ENCODE measurements at regions not wholly inside any gene's neighbourhood (a gene's known extent, or its start where the extent isn't known, plus 50 kb on each side); places are given as distances from the start of the nearest gene placed in this dataset.
A peak's percentile ranks its signal among the peaks of the same experiment; 100 is the strongest.
"Not testable (repeated sequence)": the region's sequence is repeated elsewhere in the genome, so short reads cannot be mapped to it uniquely, and the experiment has no call there.

GRCh38 chr1:170415710-170416372 is 116.1 kb upstream of the GORAB start:
- no peak overlapping the region for H3K4me3 ChIP-seq (ENCODE audit: low read depth, low read length)
- no peak for DNase-seq (ENCODE audit: low read depth)

- H3K4me3 ChIP-seq (ENCODE audit: low read depth, low read length): no peak overlapping the region
- no peak for DNase-seq (ENCODE audit: low read depth)
Measured at GRCh38 chr1:170424346-170424745, 107.6 kb upstream of the GORAB start.

DNA sequence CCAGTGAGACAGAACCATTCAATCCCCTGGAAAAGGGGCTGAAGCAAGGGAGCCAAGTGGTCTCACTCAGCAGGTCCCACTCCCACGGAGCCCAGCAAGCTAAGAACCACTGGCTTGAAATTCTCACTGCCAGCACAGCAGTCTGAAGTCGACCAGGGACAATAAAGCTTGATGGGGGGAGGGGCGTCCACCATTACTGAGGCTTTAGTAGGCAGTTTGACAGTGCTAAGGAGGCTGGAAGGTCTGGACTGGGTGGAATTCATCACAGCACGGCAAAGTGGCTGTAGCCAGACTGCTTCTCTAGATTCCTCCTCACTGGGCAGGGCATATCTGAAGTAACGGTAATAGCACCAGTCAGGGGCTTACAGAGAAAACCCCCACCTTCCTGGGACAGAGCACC is 105.4 kb upstream of the GORAB start:
- no peak for DNase-seq (ENCODE audit: low read depth)
- no peak overlapping the region for H3K4me3 ChIP-seq (ENCODE audit: low read depth, low read length)

DNA sequence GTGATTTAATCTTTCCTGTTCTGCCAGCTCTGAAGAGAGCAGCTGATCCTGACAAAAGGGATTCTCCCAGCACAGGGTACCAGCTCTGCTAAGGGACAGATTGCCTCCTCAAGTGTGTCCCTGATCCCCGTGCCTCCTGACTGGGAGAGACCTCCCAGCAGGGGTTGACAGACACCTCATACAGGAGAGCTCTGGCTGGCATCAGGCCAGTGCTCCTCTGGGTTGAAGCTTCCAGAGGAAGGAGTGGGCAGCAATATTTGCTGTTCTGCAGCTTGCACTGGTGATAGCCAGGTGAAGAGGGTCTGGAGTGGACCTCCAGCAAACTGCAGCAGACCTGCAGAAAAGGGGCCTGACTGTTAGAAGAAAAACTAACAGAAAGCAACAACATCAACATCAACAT is 105.0 kb upstream of the GORAB start:
- not testable (repeated sequence) for DNase-seq (ENCODE audit: low read depth); H3K4me3 ChIP-seq (ENCODE audit: low read depth, low read length)

DNA sequence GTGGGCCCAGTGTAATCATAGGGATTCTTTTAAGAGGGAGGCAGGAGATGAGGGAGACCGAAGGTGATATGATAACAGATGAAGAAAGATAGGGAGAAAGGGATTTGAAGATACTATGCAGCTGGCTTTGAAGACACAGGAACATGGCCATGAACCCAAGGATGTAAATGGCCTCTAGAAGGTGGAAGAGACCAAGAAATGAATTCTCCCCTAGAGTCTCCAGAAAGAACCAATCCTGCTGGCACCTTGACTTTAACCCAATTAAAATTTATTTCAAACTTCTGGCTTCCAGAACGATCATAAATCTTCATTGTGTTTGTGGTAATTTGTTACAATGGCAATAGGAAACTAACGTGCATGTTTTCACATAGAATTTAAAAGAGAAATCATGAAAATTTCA is 95.0 kb upstream of the GORAB start:
- no peak for DNase-seq (ENCODE audit: low read depth)
- no peak overlapping the region for H3K4me3 ChIP-seq (ENCODE audit: low read depth, low read length)

DNA sequence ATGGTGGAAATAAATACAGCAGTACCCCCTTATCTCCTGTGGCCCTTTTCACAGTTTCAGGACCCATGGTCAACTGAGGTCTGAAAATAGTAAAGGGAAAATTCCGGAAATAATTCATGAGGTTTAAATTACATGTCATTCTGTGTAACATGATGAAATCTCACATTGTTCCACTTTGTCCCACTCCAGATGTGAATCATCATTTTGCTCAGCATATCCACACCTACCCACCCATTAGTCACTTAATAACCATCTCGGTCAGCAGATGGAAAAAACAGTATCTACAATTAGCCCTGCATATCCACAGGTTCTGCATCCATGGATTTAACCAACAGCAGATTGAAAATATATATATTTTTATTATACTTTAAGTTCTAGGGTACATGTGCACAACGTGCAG is 86.9 kb upstream of the GORAB start:
- H3K4me3 ChIP-seq (ENCODE audit: low read depth, low read length): no peak overlapping the region
- peak; percentile 83 for DNase-seq (ENCODE audit: low read depth)

DNA sequence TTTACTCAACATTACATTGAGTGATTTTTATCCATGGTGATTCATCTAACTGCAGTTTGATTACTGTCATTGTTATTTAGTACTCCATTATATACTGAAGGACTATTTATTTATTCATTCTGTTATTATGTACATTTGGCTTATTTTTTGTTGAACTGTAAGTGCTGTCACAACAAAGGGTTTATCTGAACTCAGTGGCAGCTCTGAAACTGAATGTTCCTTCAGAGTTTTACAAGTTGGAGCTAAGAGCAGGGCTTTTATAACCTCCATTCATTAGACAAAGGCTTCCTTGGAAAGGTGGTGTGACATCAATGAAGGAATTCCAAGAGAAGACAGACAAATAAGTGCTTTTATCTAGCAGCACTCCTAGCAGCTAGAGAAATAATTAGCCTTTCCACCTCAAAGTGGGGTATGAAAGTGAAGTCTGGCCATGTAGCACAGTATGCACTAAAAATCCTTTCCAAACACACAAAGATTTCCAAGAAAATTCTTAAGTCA is 83.3 kb upstream of the GORAB start:
- H3K4me3 ChIP-seq (ENCODE audit: low read depth, low read length): no peak overlapping the region
- DNase-seq (ENCODE audit: low read depth): no peak

DNA sequence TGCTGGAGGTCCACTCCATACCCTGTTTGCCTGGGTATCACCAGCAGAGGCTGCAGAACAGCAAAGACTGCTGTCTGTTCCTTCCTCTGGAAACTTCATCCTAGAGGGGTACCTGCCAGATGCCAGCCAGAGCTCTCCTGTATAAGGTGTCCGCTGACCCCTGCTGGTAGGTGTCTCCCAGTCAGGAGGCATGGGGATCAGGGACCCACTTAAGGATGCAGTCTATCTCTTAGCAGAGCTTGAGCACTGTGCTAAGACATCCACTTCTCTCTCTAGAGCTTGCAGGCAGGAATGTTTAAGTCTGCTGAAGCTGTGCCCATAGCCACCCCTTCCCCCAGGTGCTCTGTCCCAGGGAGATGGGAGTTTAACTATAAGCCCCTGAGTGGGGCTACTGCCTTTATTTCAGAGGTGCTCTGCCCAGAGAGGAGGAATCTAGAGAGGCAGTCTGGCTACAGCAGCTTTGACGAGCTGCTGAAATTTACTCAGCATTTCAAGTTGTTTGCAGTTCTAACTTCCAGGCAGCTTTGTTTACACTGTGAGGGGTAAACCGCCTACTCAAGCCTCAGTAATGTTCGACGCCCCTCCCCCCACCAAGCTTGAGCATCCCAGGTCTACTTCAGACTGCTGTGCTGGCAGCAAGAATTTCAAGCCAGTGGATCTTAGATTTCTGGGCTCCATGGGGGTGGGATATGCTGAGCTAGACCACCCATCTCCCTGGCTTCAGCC is 74.5 kb upstream of the GORAB start:
- DNase-seq (ENCODE audit: low read depth); H3K4me3 ChIP-seq (ENCODE audit: low read depth, low read length): not testable (repeated sequence)

DNA sequence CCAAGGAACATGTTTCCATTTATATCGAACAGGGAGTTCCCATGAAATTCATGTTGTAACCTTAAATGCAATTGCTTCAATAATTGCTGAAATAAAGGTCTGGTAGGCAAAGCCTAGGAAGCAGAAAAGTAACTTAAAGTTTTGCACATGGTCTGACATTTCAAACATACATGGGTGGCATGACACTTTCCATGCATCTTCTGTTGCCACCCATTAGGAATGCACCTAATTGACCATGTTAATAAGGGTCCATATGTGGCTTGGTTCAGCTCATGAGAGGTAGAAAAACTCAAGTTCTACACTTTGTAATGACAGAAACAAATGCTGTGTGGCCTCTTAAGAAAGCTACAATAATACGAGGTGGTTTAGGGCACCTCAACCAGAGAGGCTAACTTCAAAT is 72.0 kb upstream of the GORAB start:
- no peak for DNase-seq (ENCODE audit: low read depth)
- no peak overlapping the region for H3K4me3 ChIP-seq (ENCODE audit: low read depth, low read length)

GRCh38 chr1:170460414-170461155 is 71.4 kb upstream of the GORAB start:
- H3K4me3 ChIP-seq (ENCODE audit: low read depth, low read length): no peak overlapping the region
- no peak for DNase-seq (ENCODE audit: low read depth)

- DNase-seq (ENCODE audit: low read depth): peak; percentile 75
- H3K4me3 ChIP-seq (ENCODE audit: low read depth, low read length): no peak overlapping the region
Measured at GRCh38 chr1:170461291-170461747, 70.6 kb upstream of the GORAB start.

DNA sequence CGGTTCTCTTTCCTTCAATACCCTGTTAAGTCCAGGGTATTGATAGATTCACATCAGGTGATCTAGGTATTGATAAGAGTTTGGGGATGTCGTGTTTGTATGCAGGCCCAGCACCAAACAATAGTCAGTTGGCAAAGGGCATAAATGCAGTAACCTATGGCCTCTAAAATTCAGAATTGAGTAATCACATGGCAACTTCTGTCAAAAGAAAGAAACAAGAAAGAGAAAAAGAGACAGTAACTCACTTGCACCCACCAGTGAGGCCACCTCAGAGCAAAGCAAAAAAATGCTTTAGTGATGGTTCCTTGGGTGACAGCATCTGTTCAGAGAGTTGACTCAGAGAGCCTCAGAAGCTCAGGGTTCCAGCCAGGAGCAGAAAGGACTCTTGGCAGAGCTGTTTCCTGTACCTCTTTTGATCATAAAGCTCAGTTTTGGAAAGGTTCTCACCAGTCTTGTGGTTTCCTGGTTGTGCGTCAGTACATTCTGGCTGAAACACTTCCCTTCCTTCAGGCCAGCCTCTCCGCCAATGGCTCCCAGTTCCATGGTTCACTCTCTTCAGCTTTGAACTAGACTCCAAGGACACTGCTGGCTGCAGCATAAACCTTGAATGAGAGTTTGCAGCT is 70.1 kb upstream of the GORAB start:
- peak; percentile 96 for DNase-seq (ENCODE audit: low read depth)
- H3K4me3 ChIP-seq (ENCODE audit: low read depth, low read length): no peak overlapping the region

- DNase-seq (ENCODE audit: low read depth): no peak
- no peak overlapping the region for H3K4me3 ChIP-seq (ENCODE audit: low read depth, low read length)
Measured at GRCh38 chr1:170470121-170470520, 61.8 kb upstream of the GORAB start.

DNA sequence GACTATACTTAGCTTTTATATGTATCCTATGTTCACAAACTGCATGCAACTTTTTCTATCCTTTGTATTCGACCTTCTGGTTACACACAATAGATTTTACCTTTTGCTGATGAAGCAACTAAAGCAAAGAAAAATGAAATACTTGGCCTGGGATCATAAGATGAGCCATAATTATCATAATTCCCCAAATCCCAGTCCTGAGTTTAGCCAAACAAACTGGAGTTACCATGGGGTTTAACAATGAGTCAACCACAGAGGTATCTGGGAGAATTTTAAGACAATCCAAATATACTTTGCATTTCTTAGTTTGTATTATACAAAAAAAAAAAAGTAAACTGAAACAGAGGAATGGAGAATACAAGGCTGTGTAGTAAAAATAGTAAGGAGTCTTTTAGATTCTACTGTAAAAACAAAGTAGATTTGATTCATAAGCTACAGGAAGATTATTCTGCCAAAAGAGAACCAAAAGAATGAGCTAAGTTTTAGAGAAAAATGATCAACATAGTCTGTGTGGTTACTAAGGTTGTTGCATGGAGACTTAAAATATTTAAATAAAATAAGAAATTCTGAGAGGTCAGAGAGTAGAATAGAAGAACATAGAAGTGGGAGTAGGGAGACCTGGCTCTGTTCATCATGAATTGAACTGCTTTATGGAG is 60.4 kb upstream of the GORAB start:
- H3K4me3 ChIP-seq (ENCODE audit: low read depth, low read length): no peak overlapping the region
- no peak for DNase-seq (ENCODE audit: low read depth)

- no peak for DNase-seq (ENCODE audit: low read depth)
Measured at GRCh38 chr1:170481000-170481399, 51.0 kb upstream of the GORAB start.

More at GRCh38 chr1:170481000-170481399, 51.0 kb upstream of the GORAB start:
- no peak overlapping the region for H3K4me3 ChIP-seq (ENCODE audit: low read depth, low read length)

All from skeletal muscle cell (primary cell).